K562 (cell line): ENCODE measurements at regions not wholly inside any gene's neighbourhood (a gene's known extent, or its start where the extent isn't known, plus 50 kb on each side); places are given as distances from the start of the nearest gene placed in this dataset.

Experiments
- ATAC-seq: fragments of 200-7000 bp; cut with Tn5 transposase; 3 replicates; pipeline ENCODE4 v1.9.1; 2020; ENCODE audit warnings: moderate library complexity
- BruUV-seq: library from RNA; stranded (reverse); fragments of 400-500 nt; replicated peaks from 2 replicates; lab custom pipeline; 2021; lab: Mats Ljungman, UMichigan
- CTCF ChIA-PET: fragments of 300-600 bp; formaldehyde crosslinking; extraction: SDS; loops from one replicate; lab custom pipeline; 2021; ENCODE audit warnings: low intra/inter-chr PET ratio; lab: Yijun Ruan, JAX
- POLR2A ChIA-PET: fragments of 300-600, 350-650 bp; sonication (Branson Sonifier 250); formaldehyde crosslinking; extraction: SDS; loops from one replicate; lab custom pipeline; 2021; ENCODE audit warnings: antibody characterized with exemption, inconsistent platforms; lab: Yijun Ruan, JAX
- DNase-seq, 4 experiments: peaks; one replicate each; pipeline versions ENCODE4 v3.0.0 to v3.0.0-alpha.2; 2011 to 2018; ENCODE audit warnings: low spot score in 3 of 4, mixed read lengths in 3 of 4; ENCODE audit errors: extremely low read depth in 1 of 4
- FAIRE-seq: peaks from 2 replicates; lab custom pipeline; 2011; peaks lifted over from hg19 to GRCh38; lab: Jason Lieb, UNC
- H2AFZ ChIP-seq: 2 replicates; pipeline ENCODE4 v1.6.0; 2011; ENCODE audit warnings: low read depth, low read length, control low read depth, inconsistent platforms
- H3K27ac ChIP-seq: fragments of 200-600 bp; 3 replicates; pipeline ENCODE4 v1.8.0; 2011; ENCODE audit warnings: low read depth, mild to moderate bottlenecking, control low read depth, inconsistent platforms, low read length, moderate library complexity, mixed read lengths; ENCODE audit errors: extremely low read depth
- H3K27me3 ChIP-seq, 2 experiments: fragments of 300-600 bp in 1 of 2; 2 replicates in 1 of 2; 3 replicates in 1 of 2; pipeline versions ENCODE4 v1.6.0 to v1.8.0; 2011; ENCODE audit warnings: inconsistent platforms in 2 of 2, low read length in 2 of 2, mild to moderate bottlenecking in 1 of 2, mixed read lengths in 1 of 2, moderate library complexity in 1 of 2; ENCODE audit not compliant: control insufficient read depth in 2 of 2, insufficient read depth in 2 of 2
- H3K36me3 ChIP-seq: fragments of 300-600 bp; 3 replicates; pipeline ENCODE4 v1.8.0; 2011; ENCODE audit warnings: mild to moderate bottlenecking, low read length, inconsistent platforms; ENCODE audit not compliant: control insufficient read depth, insufficient read depth
- H3K4me1 ChIP-seq, 2 experiments: fragments of 200-600 bp in 1 of 2; replicated peaks in 1 of 2; 2 replicates in 1 of 2; 3 replicates in 1 of 2; pipeline versions ENCODE4 v1.5.1 to v1.8.0; 2011; ENCODE audit warnings: inconsistent platforms in 2 of 2, low read length in 2 of 2, mild to moderate bottlenecking in 1 of 2, mixed read lengths in 1 of 2, moderate library complexity in 1 of 2; ENCODE audit not compliant: control insufficient read depth in 2 of 2, insufficient read depth in 2 of 2
- H3K4me2 ChIP-seq: 2 replicates; pipeline ENCODE4 v1.6.1; 2011; ENCODE audit warnings: low read length, control low read depth, inconsistent platforms, mixed read lengths; ENCODE audit not compliant: insufficient read depth
- H3K4me3 ChIP-seq: fragments of 200-600 bp; sonication (generic), shearing (Covaris generic); 2 replicates; pipeline ENCODE4 v1.5.1; 2016; ENCODE audit warnings: control low read depth, inconsistent platforms
- H3K79me2 ChIP-seq: fragments of 200-600 bp; 3 replicates; pipeline ENCODE4 v1.8.0; 2011; ENCODE audit warnings: low read length, inconsistent platforms; ENCODE audit not compliant: control insufficient read depth, insufficient read depth
- H3K9ac ChIP-seq, 2 experiments: 2 replicates each; pipeline versions ENCODE4 v1.6.0 to v1.6.1; 2011; ENCODE audit warnings: low read depth in 2 of 2, low read length in 2 of 2, control low read depth in 1 of 2, inconsistent platforms in 1 of 2, mild to moderate bottlenecking in 1 of 2, mixed read lengths in 1 of 2; ENCODE audit not compliant: insufficient read depth in 1 of 2
- H3K9me1 ChIP-seq: one replicate; pipeline ENCODE4 v1.6.0; 2011; ENCODE audit warnings: inconsistent platforms, mild to moderate bottlenecking, low read length, moderate library complexity; ENCODE audit not compliant: control insufficient read depth, insufficient read depth
- H3K9me3 ChIP-seq: replicated peaks from 2 replicates; pipeline ENCODE4 v1.5.1; 2011; ENCODE audit warnings: low read depth, low read length, inconsistent platforms; ENCODE audit not compliant: control insufficient read depth, insufficient read depth
- H4K20me1 ChIP-seq: replicated peaks from 2 replicates; pipeline ENCODE4 v1.6.1; 2011; ENCODE audit warnings: low read length, inconsistent platforms, mixed read lengths; ENCODE audit not compliant: control insufficient read depth, insufficient read depth
- AFF4 ChIP-seq: sonication (generic); formaldehyde crosslinking; IDR thresholded peaks from 2 replicates; pipeline ENCODE4 v1.8.0; 2023; ENCODE audit warnings: mild to moderate bottlenecking, missing genetic modification reagents
- ATF7 ChIP-seq: fragments of 450-650 bp; IDR thresholded peaks from 2 replicates; pipeline ENCODE4 v1.7.1; 2014; ENCODE audit warnings: mild to moderate bottlenecking, moderate library complexity
- BRF1 ChIP-seq: IDR thresholded peaks from 3 replicates; pipeline ENCODE4 v1.6.1; 2011; ENCODE audit warnings: borderline replicate concordance, mild to moderate bottlenecking; ENCODE audit not compliant: insufficient read length; ENCODE audit errors: extremely low read depth
- CTCF ChIP-seq, 3 experiments: IDR thresholded peaks in 2 of 3; conservative IDR thresholded peaks in 1 of 3; 2 replicates each; pipeline ENCODE4 v1.5.1; 2011 to 2012; ENCODE audit warnings: low read length in 3 of 3, mild to moderate bottlenecking in 3 of 3, control low read depth in 2 of 3, improper control_type of control experiment in 1 of 3, inconsistent platforms in 1 of 3, low read depth in 1 of 3, mixed read lengths in 1 of 3, moderate library complexity in 1 of 3; ENCODE audit not compliant: insufficient read depth in 2 of 3
- GTF2F1 ChIP-seq: IDR thresholded peaks from 2 replicates; pipeline ENCODE4 v1.6.1; 2011; ENCODE audit warnings: low read depth, low read length, improper control_type of control experiment
- PCBP1 ChIP-seq: fragments of 200-400 bp; formaldehyde crosslinking; IDR thresholded peaks from 2 replicates; pipeline ENCODE4 v1.6.1; 2018; ENCODE audit warnings: mild to moderate bottlenecking, low read depth, low read length; ENCODE audit not compliant: poor library complexity, severe bottlenecking
- POLR3A ChIP-seq: IDR thresholded peaks from 2 replicates; pipeline ENCODE4 v1.6.1; 2011; ENCODE audit warnings: borderline replicate concordance, mild to moderate bottlenecking, moderate library complexity; ENCODE audit not compliant: insufficient read length, insufficient read depth; ENCODE audit errors: extremely low read depth
- RBM14 ChIP-seq: fragments of 200-400 bp; formaldehyde crosslinking; IDR thresholded peaks from 2 replicates; pipeline ENCODE4 v1.6.1; 2018; ENCODE audit warnings: low read depth, mild to moderate bottlenecking, low read length, moderate library complexity, borderline replicate concordance; ENCODE audit not compliant: insufficient read depth
- SMAD3 ChIP-seq: fragments of 450-650 bp; formaldehyde crosslinking; conservative IDR thresholded peaks from 2 replicates; pipeline ENCODE4 v1.4.0; 2020; ENCODE audit warnings: mild to moderate bottlenecking
- ZNF436 ChIP-seq: fragments of 250-450, 450-650 bp; sonication (Bioruptor Pico); formaldehyde crosslinking; IDR thresholded peaks from 2 replicates; pipeline ENCODE4 v1.7.0; 2020; ENCODE audit warnings: mild to moderate bottlenecking
- ZNF766 ChIP-seq: fragments of 200-800 bp; sonication (Bioruptor generic); conservative IDR thresholded peaks from 2 replicates; pipeline ENCODE4 v1.6.1; 2016; ENCODE audit warnings: missing genetic modification characterization, missing compliant biosample characterization
- WGBS: fragments of 100-300 bp; shearing (Covaris generic); methylation state at CpG from one replicate; pipeline ENCODE4 v1.1.6; 2016; ENCODE audit warnings: low coverage, mixed read lengths; ENCODE audit not compliant: insufficient coverage; ENCODE audit errors: missing lambda C conversion rate; 5-methylcytosine and 5-hydroxymethylcytosine counted together
- in situ Hi-C: fragments of 300-500 bp; cut with MboI; formaldehyde crosslinking; loops from 4 replicates; pipeline ENCODE4 v1.15.0; 2018; ENCODE audit warnings: inconsistent platforms, mixed read lengths
- intact Hi-C: fragments of 100-400 bp; cut with micrococcal nuclease; formaldehyde crosslinking; loops from 2 replicates; pipeline ENCODE4 v1.14.2; 2022

GRCh38 chr13:76473552-76474134, 412.6 kb downstream of the KCTD12 start (continued):
- TF ChIP-seq BRF1 = no peak
- TF ChIP-seq CTCF (IDR thresholded peaks at IDR 0.05 in 2 of 3, conservative IDR thresholded peaks at IDR 0.05 in 1 of 3; ENCODE audit: insufficient read depth in 2 of 3, low read depth in 1 of 3, low read length in 3 of 3) = peak; percentile 62 to 89 (median 76)

- no TSS peak for BruUV-seq
- no peak for TF ChIP-seq ATF7
- no peak for TF ChIP-seq PCBP1
- TF ChIP-seq ZNF766 (CRISPR knock-in tag) = no peak
- no peak for TF ChIP-seq RBM14
- TF ChIP-seq ZNF436 (CRISPR knock-in tag) = no peak
- no peak for TF ChIP-seq GTF2F1
- TF ChIP-seq AFF4 (CRISPR knock-in tag) = no peak
- TF ChIP-seq POLR3A = no peak
- TF ChIP-seq SMAD3 (CRISPR knock-in tag) = no peak
Observed at GRCh38 chr13:76472916-76473315, 413.3 kb downstream of the KCTD12 start.

More at GRCh38 chr13:76472916-76473315, 413.3 kb downstream of the KCTD12 start:
- no peaks in the 10 kb centered on the region for H3K36me3 ChIP-seq
- H3K4me1 ChIP-seq = no peaks in the 10 kb centered on the region
- no peak overlapping the region for H3K27ac ChIP-seq
- no peaks in the 10 kb centered on the region for H3K9me3 ChIP-seq
- in situ Hi-C loops (loop anchor here (5.0 to 10.0 kb wide), 2 partner anchors 606 to 778 kb away; no protein-coding TSS in a partner anchor), intact Hi-C loops (loop anchor here (1.0 to 10.0 kb wide), 4 partner anchors 432 to 778 kb away; no protein-coding TSS in a partner anchor)
- DNase-seq = no peak
- no peaks in the 10 kb centered on the region for H3K9me1 ChIP-seq
- ATAC-seq = no peak
- H4K20me1 ChIP-seq = no peaks in the 10 kb centered on the region
- no peaks in the 10 kb centered on the region for H3K27me3 ChIP-seq
- ChIA-PET CTCF (interaction anchor here (0.8 to 2.1 kb wide), 4 partner anchors 430 to 777 kb away, joined by 3 to 9 read pairs (median 6); no protein-coding TSS in a partner anchor), POLR2A (no interaction called here)
- H3K4me3 ChIP-seq = no peak overlapping the region
- no peak for FAIRE-seq
- WGBS = 0% methylated on average over 2 of the region's 2 CpGs
- no peak overlapping the region for H3K4me2 ChIP-seq
- H2AFZ ChIP-seq = no peak overlapping the region
- no peak overlapping the region for H3K9ac ChIP-seq
- no peaks in the 10 kb centered on the region for H3K79me2 ChIP-seq
